ENCODE measurements at regions not wholly inside any gene's neighbourhood (a gene's known extent, or its start where the extent isn't known, plus 50 kb on each side); places are given as distances from the start of the nearest gene placed in this dataset.

GRCh38 chr9:87270848-87271234, 226.8 kb upstream of the DAPK1 start:
- TF ChIP-seq, protein P1, sequence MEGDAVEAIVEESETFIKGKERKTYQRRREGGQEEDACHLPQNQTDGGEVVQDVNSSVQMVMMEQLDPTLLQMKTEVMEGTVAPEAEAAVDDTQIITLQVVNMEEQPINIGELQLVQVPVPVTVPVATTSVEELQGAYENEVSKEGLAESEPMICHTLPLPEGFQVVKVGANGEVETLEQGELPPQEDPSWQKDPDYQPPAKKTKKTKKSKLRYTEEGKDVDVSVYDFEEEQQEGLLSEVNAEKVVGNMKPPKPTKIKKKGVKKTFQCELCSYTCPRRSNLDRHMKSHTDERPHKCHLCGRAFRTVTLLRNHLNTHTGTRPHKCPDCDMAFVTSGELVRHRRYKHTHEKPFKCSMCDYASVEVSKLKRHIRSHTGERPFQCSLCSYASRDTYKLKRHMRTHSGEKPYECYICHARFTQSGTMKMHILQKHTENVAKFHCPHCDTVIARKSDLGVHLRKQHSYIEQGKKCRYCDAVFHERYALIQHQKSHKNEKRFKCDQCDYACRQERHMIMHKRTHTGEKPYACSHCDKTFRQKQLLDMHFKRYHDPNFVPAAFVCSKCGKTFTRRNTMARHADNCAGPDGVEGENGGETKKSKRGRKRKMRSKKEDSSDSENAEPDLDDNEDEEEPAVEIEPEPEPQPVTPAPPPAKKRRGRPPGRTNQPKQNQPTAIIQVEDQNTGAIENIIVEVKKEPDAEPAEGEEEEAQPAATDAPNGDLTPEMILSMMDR (IDR thresholded peaks at IDR 0.05) = no peak
- no peak for TF ChIP-seq POLR2A (IDR thresholded peaks at IDR 0.05)
- no peak for TF ChIP-seq POLR2AphosphoS5 (IDR thresholded peaks at IDR 0.05)
- TF ChIP-seq EP300 (IDR thresholded peaks at IDR 0.05) = no peak

Measured in stomach (tissue), 4 donors.